Calu3 (cell line): ENCODE measurements at regions not wholly inside any gene's neighbourhood (a gene's known extent, or its start where the extent isn't known, plus 50 kb on each side); places are given as distances from the start of the nearest gene placed in this dataset.

Experiments
- BruUV-seq: library from RNA; stranded (reverse); fragments of 400-500 nt; replicated peaks from 2 replicates; lab custom pipeline; 2021; lab: Mats Ljungman, UMichigan
- CTCF ChIA-PET: fragments of 300-600 bp; sonication (Branson Sonifier 250); formaldehyde crosslinking; loops from one replicate; lab custom pipeline; 2022; ENCODE audit warnings: antibody characterized with exemption; lab: Charles Lee
- DNase-seq: peaks from one replicate; pipeline ENCODE4 v3.0.0; 2022
- H3K27ac Mint-ChIP-seq: one replicate; pipeline ENCODE4 v1.8.0; 2022; ENCODE audit warnings: mixed read lengths; ENCODE audit not compliant: unreplicated experiment
- H3K27me3 Mint-ChIP-seq: one replicate; pipeline ENCODE4 v1.8.0; 2022; ENCODE audit warnings: mixed read lengths; ENCODE audit not compliant: unreplicated experiment
- H3K36me3 Mint-ChIP-seq: one replicate; pipeline ENCODE4 v1.8.0; 2022; ENCODE audit warnings: mild to moderate bottlenecking, moderate library complexity, mixed read lengths; ENCODE audit not compliant: insufficient read depth, unreplicated experiment
- H3K4me1 Mint-ChIP-seq: one replicate; pipeline ENCODE4 v1.8.0; 2022; ENCODE audit warnings: mild to moderate bottlenecking, low read depth, mixed read lengths; ENCODE audit not compliant: unreplicated experiment
- H3K4me3 Mint-ChIP-seq: one replicate; pipeline ENCODE4 v1.8.0; 2022; ENCODE audit warnings: mild to moderate bottlenecking, low read depth, moderate library complexity, mixed read lengths; ENCODE audit not compliant: unreplicated experiment
- H3K9me3 Mint-ChIP-seq: one replicate; pipeline ENCODE4 v1.8.0; 2022; ENCODE audit warnings: low read depth, mixed read lengths; ENCODE audit not compliant: unreplicated experiment
- intact Hi-C: fragments of 100-400 bp; cut with micrococcal nuclease; formaldehyde crosslinking; loops from one replicate; pipeline ENCODE4 v1.10.0; 2022; ENCODE audit not compliant: unreplicated experiment
- TF ChIP-seq, protein P1 (sequence below): fragments of 200-600 bp; IDR thresholded peaks from one replicate; pipeline ENCODE4 v1.8.0; 2022; ENCODE audit warnings: antibody characterized with exemption; ENCODE audit not compliant: unreplicated experiment

DNA sequence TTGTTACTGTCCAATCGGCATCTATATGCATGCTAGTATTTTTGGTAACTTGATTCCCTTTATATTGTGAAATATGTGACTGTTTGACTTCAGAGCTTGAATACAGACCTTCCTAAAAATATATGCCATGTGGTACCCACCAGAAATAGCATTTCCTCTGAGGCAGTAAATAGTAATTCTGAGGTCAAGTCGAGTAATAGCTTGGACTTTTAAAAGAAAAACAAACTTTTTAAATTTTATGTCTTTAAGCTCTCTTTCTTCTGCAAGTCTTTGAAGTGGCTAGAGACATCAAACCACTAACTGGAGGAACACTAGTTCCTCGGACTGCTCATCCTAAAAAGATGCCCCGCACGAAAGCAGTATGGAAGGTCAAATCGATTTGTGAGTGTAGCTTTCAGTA lies 396.8 kb upstream of the SLC14A2 start:
- no TSS peak for BruUV-seq
- H3K27me3 Mint-ChIP-seq, result peaks cover 14% of the 10 kb centered on the region
- TF ChIP-seq, protein P1, sequence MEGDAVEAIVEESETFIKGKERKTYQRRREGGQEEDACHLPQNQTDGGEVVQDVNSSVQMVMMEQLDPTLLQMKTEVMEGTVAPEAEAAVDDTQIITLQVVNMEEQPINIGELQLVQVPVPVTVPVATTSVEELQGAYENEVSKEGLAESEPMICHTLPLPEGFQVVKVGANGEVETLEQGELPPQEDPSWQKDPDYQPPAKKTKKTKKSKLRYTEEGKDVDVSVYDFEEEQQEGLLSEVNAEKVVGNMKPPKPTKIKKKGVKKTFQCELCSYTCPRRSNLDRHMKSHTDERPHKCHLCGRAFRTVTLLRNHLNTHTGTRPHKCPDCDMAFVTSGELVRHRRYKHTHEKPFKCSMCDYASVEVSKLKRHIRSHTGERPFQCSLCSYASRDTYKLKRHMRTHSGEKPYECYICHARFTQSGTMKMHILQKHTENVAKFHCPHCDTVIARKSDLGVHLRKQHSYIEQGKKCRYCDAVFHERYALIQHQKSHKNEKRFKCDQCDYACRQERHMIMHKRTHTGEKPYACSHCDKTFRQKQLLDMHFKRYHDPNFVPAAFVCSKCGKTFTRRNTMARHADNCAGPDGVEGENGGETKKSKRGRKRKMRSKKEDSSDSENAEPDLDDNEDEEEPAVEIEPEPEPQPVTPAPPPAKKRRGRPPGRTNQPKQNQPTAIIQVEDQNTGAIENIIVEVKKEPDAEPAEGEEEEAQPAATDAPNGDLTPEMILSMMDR, result no peak
- DNase-seq, result no peak
- no peaks in the 10 kb centered on the region for H3K36me3 Mint-ChIP-seq
- H3K9me3 Mint-ChIP-seq, result no peaks in the 10 kb centered on the region
- CTCF ChIA-PET, result no interaction called here
- no peak overlapping the region for H3K4me3 Mint-ChIP-seq
- no peak overlapping the region for H3K27ac Mint-ChIP-seq
- no peaks in the 10 kb centered on the region for H3K4me1 Mint-ChIP-seq
- intact Hi-C loops, result loop anchor here (10.0 kb wide), 2 partner anchors 204 to 1084 kb away; no protein-coding TSS in a partner anchor

DNA sequence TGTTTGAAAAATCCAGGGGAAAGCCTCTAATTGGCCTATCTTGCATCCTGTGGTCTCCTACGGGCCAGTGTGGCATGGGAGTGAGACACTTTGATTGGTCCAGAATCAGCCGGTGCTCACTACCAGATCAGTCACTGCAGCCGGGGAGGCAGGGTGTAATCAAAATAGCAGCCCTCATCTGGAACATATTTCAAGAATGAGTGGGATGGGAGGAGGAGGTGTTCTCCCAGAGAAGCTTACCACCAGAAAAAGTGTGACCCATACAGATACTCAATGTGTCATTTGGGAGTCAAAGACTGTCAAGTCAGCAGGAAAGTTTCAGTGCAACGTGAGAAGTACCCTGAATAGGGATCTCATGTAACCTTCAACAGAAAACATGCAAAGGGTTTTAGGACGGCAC lies 393.9 kb upstream of the SLC14A2 start:
- H3K9me3 Mint-ChIP-seq, result no peaks in the 10 kb centered on the region
- TF ChIP-seq, protein P1, result no peak
- intact Hi-C loops, result no loop called here
- H3K4me1 Mint-ChIP-seq, result no peaks in the 10 kb centered on the region
- BruUV-seq, result no TSS peak
- CTCF ChIA-PET, result interaction anchor here (0.6 kb wide), 1 partner anchor 31 kb away, joined by 4 read pairs; no protein-coding TSS in a partner anchor
- no peaks in the 10 kb centered on the region for H3K36me3 Mint-ChIP-seq
- H3K4me3 Mint-ChIP-seq, result no peak overlapping the region
- no peak overlapping the region for H3K27ac Mint-ChIP-seq
- no peak for DNase-seq
- peaks cover 14% of the 10 kb centered on the region for H3K27me3 Mint-ChIP-seq

DNA sequence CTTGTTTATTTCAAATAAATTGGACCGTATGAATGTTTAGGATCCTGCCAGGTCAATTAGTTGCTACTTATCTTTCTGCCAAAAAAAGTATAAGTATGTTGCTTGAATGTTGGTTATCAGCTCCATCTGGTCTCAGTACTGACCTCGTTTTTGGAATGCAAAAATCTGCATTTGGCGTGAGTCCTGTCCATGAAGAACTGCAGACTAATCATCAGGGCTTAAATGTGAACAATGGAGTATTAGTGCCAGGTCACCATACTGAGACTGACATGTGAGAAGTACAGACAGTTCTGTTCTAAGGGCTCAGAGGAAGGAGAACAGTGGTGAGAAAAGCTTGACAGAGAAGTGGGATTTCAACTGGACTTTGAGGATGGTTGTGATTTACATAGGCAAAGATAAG lies 393.1 kb upstream of the SLC14A2 start:
- Mint-ChIP-seq H3K9me3 (no peaks in the 10 kb centered on the region), H3K36me3 (no peaks in the 10 kb centered on the region)
- TF ChIP-seq, protein P1, result no peak

DNA sequence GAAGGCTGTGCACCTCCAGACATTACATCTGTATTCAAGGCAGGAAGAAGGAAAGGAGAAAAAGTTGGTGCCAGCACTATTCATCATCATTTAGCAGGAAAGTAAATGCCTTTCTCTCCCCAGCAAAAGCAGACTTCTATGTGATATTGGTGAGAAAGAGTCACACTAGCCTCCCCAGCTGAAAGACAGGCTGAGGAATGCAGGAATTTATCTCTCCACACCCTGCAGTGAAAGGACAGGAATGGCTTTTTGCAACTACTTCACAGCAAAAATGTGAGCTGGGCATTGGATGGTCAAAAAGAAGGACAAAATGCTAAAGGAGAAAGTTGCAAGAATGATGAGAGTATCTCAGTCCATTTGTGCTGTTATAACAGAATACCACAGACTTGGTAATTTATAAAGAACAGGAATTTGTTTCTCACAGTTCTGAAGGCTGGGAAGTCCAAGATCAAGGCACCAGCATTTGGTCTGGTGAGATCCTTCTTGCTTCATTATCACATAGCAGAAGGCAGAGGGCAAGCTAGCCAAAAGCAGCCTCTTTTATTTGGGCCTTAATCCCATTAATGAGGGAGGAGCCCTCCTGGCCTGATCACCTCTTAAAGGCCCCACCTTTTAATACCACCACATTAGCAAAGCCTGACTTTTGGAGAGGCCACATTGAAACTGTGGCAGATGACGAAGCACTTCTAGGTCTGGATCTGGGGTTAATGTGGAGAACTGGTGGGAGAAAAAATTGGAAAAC lies 388.1 kb upstream of the SLC14A2 start:
- H3K27me3 Mint-ChIP-seq, result peaks cover 3% of the 10 kb centered on the region
- CTCF ChIA-PET, result no interaction called here
- BruUV-seq, result no TSS peak
- no peak overlapping the region for H3K27ac Mint-ChIP-seq
- intact Hi-C loops, result no loop called here
- no peak overlapping the region for H3K4me3 Mint-ChIP-seq
- TF ChIP-seq, protein P1, result no peak
- no peak for DNase-seq
- H3K36me3 Mint-ChIP-seq, result no peaks in the 10 kb centered on the region
- H3K9me3 Mint-ChIP-seq, result no peaks in the 10 kb centered on the region
- H3K4me1 Mint-ChIP-seq, result peaks cover 11% of the 10 kb centered on the region

More for the DNA sequence above, 393.1 kb upstream of the SLC14A2 start:
- DNase-seq, result no peak
- Mint-ChIP-seq H3K27me3 (peaks cover 14% of the 10 kb centered on the region), H3K4me1 (no peaks in the 10 kb centered on the region), H3K27ac (no peak overlapping the region), H3K4me3 (no peak overlapping the region)
- intact Hi-C loops, result no loop called here
- CTCF ChIA-PET, result no interaction called here
- BruUV-seq, result no TSS peak
